ENCODE measurements at regions not wholly inside any gene's neighbourhood (a gene's known extent, or its start where the extent isn't known, plus 50 kb on each side); places are given as distances from the start of the nearest gene placed in this dataset.
"Not testable (repeated sequence)": the region's sequence is repeated elsewhere in the genome, so short reads cannot be mapped to it uniquely, and the experiment has no call there.

DNA sequence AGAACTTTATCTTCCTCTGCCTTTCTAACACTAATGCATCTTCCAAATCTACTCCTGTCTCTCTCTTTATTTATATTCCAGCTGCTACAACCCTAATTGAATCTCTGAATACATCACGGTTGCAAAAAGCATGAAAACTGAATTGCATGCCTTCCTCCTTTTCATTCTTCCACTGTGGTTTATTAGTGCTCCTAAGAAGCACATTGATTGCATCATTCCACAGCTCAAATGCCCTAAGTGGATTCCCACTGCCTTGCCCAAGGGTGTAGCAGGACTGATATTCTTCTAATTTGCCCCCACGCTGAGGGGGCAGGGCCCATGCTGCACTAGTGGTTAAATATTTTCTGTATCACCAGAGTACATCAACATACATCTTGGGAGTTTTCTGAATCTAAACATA, 640.8 kb downstream of the EFNB2 start:
- DNase-seq (ENCODE audit: low read depth in 2 of 3, low spot score in 1 of 3) = no peak

DNA sequence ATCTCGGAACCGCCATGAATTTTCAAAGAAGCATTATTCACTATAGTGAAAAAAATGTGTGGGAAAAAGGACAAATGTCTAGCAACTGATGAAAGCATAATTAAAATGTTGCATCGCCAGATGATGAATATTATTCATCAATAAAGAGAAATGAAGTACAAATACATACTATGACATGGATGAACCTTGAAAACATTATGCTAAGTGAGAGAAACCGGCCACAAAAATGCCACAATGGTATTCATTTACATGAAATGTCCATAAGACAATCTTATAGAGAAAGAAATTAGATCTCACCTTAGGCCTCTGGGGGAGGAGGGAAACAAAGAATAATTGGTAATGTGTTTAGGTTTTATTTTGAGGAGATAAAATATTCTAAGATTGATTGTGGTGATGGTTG, 645.0 kb downstream of the EFNB2 start:
- no peak for DNase-seq (ENCODE audit: low read depth in 2 of 3, low spot score in 1 of 3)

DNA sequence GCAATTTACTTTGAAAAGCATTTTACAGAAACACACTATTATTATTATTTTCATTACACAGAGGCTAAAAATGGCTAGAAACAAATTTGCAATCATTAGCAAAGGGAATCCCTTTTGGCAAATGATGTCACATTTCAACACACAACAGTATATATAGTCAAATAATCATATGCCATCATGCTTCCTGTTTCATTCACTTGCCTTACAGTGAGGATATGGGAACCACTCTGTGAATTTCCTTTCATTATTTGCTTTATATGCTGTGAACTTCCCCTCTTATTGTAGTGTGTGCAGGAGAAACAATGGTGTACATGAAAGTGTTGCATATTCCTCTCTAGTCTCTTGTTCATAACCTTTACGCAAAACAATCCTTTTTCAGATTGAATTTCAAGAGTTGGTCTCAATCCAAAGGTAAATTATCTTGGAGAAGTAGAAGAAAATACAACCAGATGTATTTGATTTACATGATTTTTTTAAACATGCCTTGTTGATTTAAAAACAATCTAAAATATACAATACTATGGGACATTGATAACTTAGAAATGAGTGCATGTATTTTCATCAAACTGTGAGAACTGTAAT, 657.3 kb downstream of the EFNB2 start:
- DNase-seq (ENCODE audit: low read depth in 2 of 3, low spot score in 1 of 3) = no peak

DNA sequence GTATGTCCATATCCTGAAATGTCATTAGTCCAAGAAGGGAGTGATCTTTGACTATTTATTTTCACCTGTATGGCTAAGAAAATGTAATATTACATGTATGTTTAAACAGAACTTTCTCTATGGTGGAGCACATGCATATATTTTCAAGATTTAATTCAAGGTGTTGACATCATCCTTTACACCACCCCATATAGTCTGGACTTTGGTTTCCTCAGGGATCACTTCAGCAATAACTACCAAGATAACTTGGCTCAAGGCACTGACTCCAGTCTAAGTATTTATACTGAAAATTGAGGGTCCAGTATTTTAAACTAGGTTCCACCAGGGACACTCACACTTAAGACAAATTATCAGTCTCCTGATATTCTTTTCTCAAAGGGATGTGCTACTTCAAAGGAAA, 660.6 kb downstream of the EFNB2 start:
- DNase-seq (ENCODE audit: low read depth in 2 of 3, low spot score in 1 of 3) = no peak

DNA sequence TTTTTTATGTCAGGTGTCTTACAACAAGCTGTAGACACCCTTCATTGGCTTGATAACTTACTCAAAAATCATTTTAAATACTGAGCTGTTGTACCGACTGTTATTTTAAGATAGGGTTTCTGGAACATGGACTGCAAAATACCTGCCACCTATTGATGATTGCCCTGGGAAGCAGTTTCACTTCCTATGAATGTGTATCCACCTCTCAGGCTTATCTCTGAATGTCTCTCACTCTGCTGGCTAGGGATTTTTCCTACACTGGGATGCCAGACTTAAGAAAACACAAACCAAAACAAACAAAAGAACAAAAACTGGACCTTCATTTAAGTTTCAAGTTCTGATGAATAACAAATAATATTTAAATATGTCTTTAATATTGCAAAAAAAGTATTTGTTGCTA, 663.7 kb downstream of the EFNB2 start:
- no peak for DNase-seq (ENCODE audit: low read depth in 2 of 3, low spot score in 1 of 3)

DNA sequence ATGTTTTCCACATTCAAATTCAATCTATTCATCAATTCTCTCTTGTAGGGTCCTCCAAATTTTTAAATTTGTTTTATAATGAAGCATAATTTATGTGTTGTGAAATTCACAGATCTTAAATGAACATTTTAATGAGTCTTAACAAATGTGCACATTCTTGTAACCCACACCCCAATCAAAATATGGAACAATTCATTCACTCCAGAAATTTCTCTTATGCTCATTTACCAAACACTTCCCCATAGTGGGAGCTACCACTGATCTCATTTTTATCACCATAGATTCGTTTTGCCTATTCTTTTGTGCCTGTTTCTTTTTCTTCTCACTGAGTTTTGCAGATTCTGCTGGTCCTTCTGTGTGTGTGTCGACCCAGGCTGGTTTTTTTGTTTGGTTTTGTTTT, 664.1 kb downstream of the EFNB2 start:
- no peak for DNase-seq (ENCODE audit: low read depth in 2 of 3, low spot score in 1 of 3)

DNA sequence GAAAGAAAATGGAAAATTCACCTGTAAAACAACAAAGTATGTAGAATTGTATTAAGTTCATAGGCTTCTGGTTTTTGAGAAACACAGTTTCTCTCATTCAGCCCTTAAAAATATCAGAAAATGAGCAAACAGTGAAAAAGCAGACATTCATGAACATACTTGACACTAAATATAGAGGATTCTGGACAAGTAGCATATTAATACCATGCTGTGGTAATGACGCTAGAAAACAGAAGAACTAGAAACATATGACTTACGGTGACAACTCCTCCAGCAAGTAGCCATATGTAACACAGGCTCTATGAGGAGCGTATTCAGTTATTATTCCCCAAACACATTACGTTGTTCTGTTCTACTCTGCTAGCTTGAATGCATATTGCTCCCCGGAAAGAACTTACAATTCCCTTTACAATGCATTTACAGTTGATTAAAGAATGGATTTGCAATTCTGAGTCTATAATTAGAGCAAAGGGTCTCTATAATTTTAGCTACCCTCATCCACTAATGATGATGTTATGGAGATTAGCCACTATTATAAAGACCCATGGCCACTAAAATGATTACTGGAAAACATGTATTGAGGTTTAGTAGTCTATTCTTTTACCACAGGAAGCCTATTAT, 672.1 kb downstream of the EFNB2 start:
- DNase-seq (ENCODE audit: low read depth in 2 of 3, low spot score in 1 of 3) = no peak

DNA sequence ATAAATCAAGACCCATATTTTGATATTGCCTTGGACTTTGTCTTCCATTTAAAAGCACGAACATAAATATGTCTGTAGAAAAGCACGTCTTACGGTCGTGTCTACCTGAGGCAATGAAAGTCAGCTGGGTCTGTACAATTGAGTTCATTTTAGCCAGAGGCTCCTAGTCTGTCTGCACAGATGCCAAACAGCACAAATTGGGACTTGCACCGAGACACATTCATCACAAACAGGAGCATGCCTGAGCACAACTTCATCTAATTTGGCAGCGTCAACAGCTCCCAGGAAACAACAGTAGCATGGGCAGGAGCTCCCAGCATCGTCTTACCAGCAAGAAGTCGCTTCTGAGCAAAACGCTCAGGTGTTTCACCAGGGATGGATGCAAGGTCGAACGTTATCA, 687.0 kb downstream of the EFNB2 start:
- no peak for DNase-seq (ENCODE audit: low read depth in 2 of 3, low spot score in 1 of 3)

DNA sequence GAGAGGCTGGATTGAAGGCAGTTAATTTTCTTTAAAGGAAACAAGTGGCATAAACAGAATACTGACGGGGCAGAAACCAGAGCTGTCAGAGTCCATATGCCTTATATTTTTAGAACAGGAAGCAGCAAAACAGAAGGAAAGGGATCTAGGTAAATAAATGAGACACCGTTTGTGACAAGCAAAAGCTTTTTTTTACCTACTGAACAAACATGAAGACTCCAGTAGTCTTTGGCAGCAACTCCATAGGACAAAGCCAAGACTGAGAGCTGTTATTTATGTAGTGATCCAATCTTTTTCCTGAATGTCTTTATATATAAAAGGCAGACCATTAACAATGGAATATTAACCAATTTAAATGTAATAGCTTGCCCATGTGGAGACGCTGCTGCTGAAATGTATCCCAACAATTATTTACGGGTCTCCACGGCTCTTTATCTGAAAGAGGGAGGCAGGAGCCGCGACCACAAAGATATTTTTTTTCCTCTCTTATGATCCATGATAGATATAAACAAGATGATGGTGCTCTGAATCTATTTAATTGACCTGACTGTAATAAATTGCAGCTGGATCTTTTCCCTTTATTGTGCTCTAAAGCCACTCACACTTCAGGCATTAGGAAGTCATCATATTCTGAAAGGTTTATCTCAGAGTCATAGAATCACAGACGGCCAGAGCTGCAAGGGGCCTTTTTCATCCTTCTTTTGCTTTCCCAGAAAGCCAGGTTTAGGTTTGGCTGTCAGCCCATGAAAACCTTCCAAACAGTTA, 687.8 kb downstream of the EFNB2 start:
- DNase-seq (ENCODE audit: low read depth in 2 of 3, low spot score in 1 of 3) = no peak

DNA sequence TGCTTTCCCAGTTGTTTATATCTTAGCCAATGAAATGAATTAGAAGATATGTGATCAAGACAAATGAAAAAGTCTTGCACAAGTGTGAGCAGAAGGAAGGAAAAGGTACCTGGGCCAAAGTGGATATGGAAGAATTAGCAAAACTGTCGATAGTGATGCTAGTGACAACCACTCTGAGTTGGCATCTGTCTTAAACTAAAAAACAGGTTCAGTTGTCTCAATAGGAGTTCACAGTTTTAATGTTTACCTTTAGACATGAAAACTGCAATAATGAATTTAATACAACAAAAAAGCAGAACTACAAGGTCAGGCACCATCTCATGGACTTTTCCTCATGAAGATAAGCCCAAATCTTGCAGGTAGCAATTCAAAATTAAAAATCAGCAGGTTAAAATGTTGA, 688.5 kb downstream of the EFNB2 start:
- no peak for DNase-seq (ENCODE audit: low read depth in 2 of 3, low spot score in 1 of 3)

DNA sequence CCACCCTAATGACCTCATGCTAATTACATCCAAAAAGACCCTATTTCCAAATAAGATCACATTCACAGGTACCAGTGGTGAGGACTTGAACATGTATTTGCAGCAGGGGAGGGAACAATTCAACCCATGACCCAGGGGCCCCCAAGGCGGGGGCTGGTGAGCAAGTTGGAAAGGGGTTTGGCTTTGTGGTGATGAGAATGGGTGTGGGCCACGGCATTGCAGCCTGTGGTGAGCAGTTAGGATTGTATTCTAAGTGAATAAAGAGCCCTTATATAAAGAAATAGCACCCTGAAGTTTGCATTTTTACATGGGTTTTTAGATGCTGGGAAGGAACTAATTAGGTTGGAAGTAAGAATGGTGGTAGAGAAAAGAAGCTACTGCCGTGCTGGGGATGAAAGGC, 694.2 kb downstream of the EFNB2 start:
- DNase-seq (ENCODE audit: low read depth in 2 of 3, low spot score in 1 of 3) = no peak

DNA sequence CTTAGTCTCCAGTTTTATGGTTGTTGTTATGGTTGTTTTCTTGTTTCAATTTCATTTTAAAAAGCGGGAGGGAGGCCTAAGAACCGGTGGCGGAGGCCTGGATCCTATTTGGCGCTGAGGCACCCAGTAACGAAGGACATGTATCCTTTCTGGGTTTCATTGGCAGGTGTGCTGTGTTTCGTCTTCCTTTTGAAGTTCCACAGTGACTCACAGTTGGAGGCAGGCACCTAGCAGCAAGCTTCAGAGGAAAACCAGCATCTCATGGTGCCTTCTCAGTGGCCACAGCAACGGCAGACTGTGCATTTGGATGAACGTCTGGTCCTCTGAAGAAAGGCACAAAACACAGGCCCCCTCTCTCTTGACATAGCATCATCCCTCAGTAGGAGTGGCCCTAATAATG, 697.2 kb downstream of the EFNB2 start:
- no peak for DNase-seq (ENCODE audit: low read depth in 2 of 3, low spot score in 1 of 3)

DNA sequence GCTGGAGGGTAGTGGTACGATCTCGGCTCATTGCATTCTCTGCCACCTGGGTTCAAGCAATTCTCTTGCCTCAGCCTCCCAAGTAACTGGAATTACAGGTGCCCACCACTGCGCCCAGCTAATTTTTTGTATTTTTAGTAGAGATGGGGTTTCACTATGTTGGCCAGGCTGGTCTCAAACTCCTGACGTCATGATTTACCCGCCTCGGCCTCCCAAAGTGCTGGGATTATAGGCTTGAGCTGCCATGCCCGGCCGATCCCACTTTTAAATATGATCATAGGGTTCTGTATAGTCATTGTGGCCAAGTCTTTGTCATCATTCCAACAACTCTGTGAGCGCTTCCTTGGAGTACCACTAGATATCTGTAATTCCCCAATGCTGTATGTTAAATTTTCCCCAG, 698.2 kb downstream of the EFNB2 start:
- not testable (repeated sequence) for DNase-seq (ENCODE audit: low read depth in 2 of 3, low spot score in 1 of 3)

DNA sequence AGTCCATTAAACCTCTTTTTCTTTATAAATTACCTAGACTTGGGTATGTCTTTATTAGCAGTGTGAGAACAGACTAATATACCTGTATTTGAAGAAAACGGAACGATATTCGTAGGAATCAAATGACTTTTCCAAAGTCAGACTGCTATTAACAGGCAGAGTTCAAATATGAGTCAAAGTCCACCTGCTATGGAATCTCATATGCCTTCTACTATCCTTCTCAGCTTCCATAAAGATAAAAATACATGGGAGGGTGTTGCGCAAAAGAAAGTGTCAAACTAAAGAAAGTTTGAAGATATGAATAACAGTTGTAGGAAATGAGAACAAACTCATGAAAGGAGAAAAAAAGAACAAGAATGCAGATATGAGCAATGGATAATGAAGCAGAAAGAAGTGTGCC, 704.6 kb downstream of the EFNB2 start:
- DNase-seq (ENCODE audit: low read depth in 2 of 3, low spot score in 1 of 3) = no peak

DNA sequence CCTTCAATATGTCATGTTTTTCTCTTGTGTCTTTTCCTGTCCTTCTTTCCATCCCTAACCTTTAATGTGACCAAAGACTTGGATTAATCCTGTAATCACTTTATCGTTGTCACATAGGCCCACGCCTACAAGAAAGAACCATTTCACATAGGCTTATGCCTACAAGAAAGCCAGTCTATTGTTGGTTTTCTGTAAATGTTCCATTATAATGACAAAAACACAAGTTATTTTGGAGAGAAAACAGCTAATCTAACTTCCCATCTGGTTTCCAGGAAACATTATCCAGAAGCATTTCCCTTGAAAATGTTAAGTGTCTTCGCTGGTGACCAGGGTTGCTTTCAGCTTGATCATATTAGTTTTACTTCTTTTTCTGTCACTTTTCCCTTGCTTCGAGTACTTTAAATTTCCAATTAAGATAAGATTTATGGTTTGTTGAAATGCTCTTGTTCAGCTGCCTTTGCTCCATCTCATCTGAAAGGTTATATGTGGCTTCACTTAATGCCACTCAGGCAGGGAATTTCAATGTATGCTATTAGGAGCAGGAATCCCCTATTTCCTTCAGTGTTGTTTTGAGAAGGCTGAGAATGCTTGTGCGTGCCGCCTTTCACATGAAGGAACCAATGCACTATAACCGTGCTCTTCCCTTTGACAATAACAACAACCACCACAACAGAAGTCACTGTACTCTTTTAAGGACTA, 708.2 kb downstream of the EFNB2 start:
- DNase-seq (ENCODE audit: low read depth in 2 of 3, low spot score in 1 of 3) = no peak

DNA sequence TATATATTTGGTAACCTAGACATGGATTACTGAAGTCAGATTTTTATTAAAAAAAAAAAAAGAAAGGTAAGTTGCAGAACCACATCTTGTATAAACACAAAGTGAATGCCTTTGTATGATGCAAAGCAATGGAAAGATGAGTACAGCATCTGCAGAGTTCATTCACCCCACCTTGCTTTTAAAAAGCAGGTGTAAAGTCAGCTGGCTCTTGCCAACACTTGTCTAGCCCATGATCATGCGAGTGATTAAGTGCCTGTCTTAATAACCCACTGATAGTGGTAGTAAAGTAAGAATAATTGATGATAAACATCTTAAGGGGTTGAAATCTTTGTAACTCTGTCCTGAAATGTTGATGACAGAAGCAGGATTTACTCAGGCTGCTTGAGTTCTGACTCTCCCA, 710.4 kb downstream of the EFNB2 start:
- DNase-seq (ENCODE audit: low read depth in 2 of 3, low spot score in 1 of 3) = no peak

DNA sequence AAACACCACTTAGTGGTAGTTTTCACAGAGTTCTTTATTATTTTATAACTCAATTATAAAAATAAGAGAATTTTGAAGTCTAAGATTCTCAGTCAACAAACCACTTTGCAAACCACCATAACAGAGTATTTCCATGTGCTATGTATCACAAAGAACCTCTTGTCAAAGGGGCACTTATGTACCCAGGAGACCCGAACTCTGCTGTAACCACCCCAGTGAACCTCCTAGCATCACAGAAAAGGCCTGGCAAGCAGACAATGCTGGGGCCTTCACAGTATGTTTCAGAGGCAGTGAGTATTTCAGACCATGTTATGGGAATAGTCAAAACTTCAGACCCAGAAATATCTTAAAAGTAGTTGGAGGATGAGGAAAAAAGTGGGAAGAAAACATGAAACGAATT, 714.1 kb downstream of the EFNB2 start:
- no peak for DNase-seq (ENCODE audit: low read depth in 2 of 3, low spot score in 1 of 3)

DNA sequence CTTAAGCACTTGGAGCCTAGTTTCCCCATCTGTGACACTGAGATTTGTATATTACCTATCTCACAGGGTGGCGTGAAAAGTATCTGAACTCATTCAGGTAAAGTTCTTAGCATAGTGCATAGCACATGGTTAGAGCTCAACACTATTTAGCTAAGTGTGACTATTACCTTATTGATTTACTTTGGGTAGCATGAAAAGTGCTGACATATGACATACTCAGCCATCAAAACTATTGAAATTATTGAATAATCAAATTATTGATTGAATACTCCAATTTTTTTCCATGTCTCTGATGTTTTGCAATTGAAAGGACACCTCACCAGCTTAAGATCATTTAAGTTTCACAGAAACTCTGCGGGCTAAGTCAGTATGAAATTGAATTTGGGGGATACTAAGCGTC, 715.0 kb downstream of the EFNB2 start:
- no peak for DNase-seq (ENCODE audit: low read depth in 2 of 3, low spot score in 1 of 3)

DNA sequence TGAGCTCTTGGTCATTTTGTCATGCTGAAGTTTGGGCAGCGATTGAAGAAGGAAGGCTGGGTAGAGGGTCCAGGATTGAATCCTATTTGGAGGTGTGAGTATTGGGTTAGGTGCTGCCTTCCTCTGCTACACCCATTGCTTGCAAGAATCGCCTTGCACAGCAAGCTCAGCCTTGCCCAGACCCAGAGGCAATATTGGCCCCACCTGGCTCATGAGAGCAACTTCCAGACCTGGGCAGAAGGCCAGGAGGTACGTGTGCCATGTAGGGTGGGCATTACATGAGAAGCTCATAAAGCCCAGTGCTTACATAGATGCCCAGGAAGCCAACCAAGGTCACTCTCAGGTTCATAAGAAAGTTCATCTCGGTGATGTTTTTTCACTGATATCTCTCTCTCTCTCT, 718.0 kb downstream of the EFNB2 start:
- no peak for DNase-seq (ENCODE audit: low read depth in 2 of 3, low spot score in 1 of 3)

DNA sequence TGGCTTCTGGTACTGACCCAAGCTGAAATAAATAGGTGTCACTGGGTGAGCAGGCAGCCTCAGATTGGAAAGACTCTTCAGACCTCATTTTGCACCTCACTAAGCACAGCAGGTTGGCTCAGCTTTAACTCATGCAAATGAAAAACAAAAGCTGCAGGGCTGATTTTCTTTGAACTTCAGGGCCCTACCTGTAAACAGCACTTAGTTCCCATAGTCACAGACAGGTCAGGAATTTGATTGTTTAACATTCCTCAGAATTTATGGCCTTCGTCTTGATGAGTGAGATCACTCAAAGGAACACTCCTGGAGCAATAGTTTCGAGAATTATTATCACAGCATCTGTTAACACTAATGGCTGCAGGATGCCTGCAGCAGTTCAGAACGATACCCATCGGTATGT, 718.5 kb downstream of the EFNB2 start:
- no peak for DNase-seq (ENCODE audit: low read depth in 2 of 3, low spot score in 1 of 3)

DNA sequence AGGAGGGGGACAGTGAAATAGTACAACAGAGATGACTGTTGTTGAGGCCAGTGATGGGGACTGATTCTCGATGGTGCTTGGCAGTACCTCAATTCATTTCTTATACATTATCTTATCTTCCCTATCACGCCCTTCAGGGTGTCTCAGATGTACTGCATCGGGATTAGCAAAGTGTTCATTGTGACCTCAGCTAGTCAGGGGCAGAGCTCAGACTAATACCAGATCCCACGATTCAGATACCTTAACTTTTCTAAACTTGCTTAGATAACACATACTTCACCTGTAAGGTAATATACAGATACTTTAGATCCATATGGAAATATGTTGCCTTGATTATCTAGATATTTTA, 720.6 kb downstream of the EFNB2 start:
- DNase-seq (ENCODE audit: low read depth in 2 of 3, low spot score in 1 of 3) = no peak

DNA sequence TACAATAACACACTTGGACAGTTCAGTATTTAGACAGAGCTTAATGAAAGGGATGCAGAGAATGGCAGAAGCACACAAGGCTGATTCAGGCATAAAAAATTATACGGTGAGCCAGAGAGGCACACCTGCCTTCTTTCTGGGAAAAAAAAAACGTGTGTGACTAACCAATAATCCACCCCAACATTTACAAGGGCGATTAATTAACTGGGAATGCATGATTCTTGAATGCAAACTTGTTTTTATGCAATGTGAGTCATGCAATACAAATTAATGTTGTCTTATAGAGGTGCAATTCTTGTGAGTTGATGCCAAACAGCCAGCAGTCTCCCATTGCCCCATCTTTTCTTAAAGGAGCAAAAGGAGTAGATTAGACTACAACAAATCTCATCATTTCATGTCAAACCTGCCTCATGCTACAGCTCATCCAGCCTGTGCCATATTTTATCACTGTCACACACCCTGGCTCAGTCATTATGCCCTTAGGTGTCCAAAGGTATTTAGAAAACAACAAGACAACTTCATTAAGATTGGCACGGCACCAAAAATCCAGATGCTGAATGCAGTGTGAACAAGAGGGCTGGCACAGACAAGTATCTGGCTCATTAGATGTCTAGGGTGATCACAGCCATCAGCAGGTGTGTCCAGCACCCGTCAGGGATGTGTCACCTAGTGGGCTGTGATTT, 721.1 kb downstream of the EFNB2 start:
- DNase-seq (ENCODE audit: low read depth in 2 of 3, low spot score in 1 of 3) = no peak
